HG02981 (cell line): ENCODE measurements at regions not wholly inside any gene's neighbourhood (a gene's known extent, or its start where the extent isn't known, plus 50 kb on each side); places are given as distances from the start of the nearest gene placed in this dataset.

ENCODE experiments used
- ATAC-seq: cut with Tn5 transposase; IDR thresholded peaks from one replicate; pipeline ENCODE4 v1.9.1; 2021; ENCODE audit warnings: mild to moderate bottlenecking, moderate library complexity; ENCODE audit not compliant: unreplicated experiment

DNA sequence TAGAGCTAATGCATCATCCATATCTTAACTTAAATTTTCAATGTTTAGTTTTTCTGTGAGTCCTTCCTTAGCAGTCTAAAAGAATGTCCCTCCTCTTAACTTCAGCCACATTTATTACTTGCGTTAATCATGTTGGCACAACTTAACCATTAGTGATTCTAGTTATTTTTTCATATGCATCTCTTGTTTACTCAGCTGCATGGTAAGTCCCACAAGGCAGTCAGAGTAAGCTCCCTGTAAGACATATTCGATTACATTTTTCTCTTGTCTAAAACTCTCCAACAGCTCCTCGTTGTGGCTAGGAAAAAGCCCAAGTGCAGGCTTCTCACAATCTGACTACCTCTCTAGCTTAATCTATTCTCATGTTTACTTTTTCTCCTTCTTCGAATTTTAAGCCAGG, 2045.3 kb upstream of the PIK3C3 start:
- no peak for ATAC-seq

GRCh38 chr18:39886136-39886535, 2068.9 kb upstream of the PIK3C3 start:
- ATAC-seq = no peak

DNA sequence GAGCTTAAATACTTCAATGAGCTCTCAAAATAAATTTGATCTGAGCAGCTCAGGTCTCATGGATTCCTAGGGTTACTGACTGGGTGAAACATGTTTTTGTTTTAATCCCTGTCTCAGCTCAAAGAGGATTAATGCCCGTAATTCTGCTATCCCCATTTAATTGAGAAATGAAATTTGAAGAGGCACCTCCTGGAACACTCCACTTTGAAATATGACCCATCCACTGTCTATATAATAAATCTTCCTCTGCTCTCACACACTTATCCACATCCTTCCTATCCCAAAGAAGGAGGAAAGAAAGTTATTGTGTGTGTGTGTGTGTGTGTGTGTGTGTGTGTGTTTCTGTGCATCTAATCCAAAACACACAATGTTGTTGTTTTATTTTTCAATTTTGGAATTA, 2082.4 kb upstream of the PIK3C3 start:
- ATAC-seq = no peak

DNA sequence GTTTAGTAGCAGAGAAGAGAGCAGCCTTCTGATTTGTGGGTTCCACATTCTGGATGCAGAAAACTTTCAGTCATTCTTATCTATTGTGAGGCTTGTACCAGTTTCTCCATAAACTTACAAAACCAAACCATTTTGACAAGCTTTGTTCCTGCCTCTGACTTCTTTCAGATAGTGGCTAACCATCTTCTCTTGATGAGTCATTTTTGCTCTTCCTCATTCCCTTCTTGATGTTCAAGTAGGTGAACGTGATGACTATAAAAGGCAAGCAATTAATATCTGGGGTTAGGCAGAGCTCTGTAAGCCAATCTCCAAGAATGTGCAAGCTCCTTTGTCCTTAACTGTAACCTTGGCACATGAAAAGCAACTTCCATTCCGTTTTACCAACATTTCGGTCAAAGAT, 2083.1 kb upstream of the PIK3C3 start:
- ATAC-seq = no peak

GRCh38 chr18:39870591-39870990, 2084.4 kb upstream of the PIK3C3 start:
- ATAC-seq = no peak

DNA sequence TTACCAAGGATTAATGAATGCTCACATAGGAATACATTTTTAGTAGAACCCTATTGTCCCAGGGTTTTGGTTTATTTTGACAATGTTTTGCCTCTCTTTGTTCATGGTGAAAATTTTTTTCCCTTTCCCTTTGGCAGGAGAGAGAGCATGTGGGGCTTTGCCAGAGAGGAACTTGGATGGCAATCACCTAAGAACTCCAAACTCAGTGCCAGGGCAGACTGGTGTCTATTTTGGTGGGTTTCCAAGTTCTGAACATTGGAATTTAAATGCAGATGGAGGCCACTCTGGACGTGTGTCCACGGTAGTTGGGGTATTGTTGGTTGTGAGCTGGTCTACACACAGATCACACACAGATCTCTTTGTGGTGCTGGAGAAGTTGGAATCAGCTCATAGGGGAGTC, 2091.1 kb upstream of the PIK3C3 start:
- ATAC-seq = no peak

DNA sequence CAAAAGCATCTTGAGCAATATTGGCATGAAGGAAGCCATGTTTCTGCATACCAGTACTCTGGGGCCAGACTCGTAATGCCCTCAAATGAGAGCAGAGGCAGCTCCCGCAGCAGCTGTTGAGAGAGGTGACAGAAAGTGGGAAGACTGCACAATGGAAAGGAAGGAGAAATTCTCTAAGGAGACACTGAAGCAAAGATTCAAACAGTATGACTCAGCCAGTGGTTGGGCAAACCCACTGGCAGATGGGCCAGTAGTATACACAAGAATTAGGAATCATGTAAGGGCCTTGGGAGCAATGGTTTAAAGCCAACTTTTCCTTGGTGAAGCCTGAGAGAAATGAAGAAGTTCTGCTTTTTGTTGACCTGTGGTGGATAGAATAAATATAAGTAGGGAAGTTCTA, 2092.7 kb upstream of the PIK3C3 start:
- no peak for ATAC-seq

- no peak for ATAC-seq
Measured at GRCh38 chr18:39854291-39854690, 2100.7 kb upstream of the PIK3C3 start.

GRCh38 chr18:39846265-39846664, 2108.8 kb upstream of the PIK3C3 start:
- ATAC-seq = no peak

DNA sequence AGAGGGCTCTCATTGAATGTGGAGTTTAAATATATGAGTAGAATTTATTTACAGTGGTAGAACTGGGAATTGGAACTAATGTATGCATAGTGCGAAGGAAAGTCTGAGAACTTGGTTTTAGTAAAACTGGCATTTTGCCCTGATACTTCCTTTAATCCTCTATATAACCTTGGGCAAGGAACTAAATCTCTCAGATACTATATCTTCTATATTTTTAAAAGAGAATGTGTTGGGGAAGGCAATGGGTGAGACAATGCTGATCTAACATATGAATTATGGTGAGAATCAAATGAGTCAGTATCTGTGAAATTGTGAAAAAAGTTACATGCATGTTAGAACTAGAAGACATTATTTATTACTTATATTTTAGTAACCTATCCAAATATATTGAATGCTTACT, 2109.4 kb upstream of the PIK3C3 start:
- no peak for ATAC-seq

DNA sequence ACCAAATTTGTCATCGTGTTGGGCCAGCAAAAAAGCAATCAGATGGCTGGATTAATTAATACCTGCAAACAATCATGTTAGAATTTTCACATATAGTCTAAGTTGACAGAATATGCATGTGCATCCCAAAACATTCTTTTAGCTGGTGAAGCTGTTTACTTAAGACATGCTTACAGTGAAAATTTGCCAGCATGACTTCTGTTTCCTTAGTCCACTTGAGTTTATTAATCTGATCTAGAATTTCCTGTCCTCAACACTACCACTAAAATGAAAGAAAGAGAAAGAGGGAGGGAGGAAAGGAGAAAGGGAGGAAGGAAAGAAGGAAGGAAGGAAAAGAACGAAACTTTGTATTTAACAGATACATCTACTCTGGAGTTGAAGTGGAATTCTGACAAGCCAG, 2109.9 kb upstream of the PIK3C3 start:
- ATAC-seq = no peak

- ATAC-seq = no peak
Measured at GRCh38 chr18:39843546-39843945, 2111.5 kb upstream of the PIK3C3 start.

- ATAC-seq = no peak
Measured at GRCh38 chr18:39842366-39842914, 2112.6 kb upstream of the PIK3C3 start.

DNA sequence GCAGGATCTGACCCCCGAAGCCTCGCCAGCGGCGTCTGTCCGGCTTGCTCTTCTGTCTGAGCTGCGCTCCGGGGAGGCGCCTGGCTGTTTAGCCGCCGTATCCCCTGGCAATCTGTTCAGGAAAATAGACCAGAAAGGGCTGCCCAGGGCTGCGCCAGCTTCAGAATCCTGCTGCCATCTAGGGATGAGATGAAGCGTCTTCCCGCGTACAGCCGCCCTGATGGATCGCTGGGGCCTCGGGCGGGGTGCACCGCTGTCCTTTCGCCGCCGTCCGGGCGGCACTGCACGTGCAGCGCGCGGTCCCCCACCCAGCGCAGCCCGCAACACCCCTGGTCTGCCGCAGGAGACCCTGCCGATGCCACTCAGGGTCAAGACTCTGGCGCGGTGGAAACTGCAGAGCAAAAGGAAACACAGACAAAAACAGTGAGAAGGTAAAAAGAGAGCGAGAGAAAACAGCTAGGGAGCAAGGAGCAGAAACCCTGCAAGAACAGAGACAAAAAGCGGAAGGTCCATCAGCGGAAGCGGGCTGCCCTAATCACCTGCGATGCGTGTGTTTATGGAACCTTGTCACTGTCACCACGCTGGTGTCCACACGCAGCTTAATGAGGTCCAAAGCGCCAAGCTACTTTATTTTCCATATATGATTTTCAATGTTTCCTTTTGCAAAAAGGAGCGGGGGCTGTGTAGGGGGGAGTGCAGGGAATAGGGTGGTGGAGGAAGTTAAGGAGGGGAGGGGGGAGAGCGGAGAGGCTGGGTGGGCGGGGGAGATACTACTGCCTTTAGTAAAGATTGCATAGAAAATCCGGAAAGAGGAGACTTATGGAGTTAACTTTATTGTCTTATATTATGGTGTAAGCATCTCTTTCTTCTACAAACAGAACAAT, 2113.3 kb upstream of the PIK3C3 start:
- no peak for ATAC-seq

DNA sequence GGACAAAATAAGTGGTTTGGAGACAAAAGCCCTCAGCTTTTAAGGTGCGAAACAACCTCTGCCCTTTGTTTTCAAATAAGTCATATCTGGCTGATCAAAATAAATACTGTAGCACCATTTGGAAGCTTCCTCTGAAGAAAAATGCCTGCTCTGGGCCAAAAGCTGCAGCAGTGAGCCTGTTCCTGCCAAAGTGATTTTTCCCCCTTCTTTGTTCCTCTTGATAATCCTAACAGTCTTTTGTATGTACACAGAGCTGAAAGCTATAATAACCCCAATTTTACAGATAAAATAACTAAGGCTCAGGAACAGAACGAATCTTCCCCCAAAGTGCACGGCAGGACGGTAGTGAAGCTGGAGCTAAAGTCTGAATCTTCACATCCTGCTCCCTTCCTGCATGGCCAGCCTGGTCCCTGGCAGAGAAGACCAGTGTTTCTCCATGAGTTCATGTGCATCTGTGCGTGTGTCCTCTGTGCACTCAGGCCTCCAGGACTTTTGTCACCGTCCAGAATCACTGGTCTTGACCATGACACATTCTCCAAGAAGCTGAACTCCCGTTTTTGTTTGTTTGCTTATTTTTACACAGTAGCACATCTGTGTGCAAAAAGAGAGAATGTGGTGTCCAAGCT, 2114.1 kb upstream of the PIK3C3 start:
- no peak for ATAC-seq

DNA sequence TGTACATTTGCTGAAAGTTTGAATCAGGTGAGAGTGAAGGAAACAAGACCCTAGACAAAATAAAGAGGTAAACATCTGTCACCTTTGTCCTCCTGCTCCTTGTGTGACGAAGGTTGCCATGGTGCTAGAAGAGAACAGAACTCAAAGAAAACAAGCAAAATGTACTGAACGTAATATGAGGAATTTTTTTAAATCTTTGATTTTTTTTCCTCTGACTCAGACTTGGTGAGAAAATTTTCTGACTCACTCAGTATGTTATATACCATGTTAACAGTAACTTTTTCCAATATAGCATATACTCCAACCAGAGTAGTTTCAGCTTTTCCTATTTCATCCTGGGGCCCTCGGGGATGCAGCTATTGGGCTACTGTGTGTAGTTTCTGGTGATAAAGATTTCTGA, 2114.6 kb upstream of the PIK3C3 start:
- no peak for ATAC-seq

- no peak for ATAC-seq
Measured at GRCh38 chr18:39839782-39840181, 2115.3 kb upstream of the PIK3C3 start.

DNA sequence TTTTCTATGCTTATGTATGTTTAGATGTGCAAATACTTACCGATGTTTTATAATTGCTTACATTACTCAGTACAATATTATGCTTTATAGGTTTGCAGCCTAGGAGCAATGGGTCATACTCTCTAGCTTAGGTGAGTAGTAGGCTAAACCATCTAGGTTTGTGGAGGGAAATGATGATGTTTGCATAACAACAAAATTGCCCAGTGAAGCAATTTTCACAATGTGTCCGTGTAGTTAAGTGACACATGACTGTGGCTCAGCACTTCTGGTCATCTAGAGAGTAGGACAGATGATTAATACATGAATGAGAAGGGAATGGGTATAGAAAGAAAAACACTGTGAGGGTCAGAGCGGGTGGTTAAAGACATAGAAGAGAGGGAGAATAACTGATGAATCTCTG, 2116.2 kb upstream of the PIK3C3 start:
- ATAC-seq = no peak

GRCh38 chr18:39835303-39836030, 2119.6 kb upstream of the PIK3C3 start:
- ATAC-seq = no peak

DNA sequence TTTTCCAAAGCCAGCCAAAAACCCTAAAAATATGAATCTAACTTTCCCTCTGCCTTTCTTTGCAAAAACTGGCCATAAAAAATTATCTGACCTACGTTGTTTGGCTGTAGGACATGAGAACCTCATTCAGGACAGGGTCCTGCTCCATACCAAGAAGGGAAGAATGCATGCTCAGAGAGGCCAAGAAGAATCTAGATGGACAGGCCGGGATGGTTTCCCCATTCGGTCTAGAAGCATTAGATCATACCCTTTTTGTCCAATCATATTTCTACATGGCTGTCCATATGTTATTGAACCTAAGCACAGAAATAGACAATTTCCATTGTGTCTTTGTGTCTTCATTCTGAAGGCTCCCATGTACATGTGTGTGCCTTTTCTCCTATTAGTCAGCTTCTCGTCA, 2120.4 kb upstream of the PIK3C3 start:
- no peak for ATAC-seq

DNA sequence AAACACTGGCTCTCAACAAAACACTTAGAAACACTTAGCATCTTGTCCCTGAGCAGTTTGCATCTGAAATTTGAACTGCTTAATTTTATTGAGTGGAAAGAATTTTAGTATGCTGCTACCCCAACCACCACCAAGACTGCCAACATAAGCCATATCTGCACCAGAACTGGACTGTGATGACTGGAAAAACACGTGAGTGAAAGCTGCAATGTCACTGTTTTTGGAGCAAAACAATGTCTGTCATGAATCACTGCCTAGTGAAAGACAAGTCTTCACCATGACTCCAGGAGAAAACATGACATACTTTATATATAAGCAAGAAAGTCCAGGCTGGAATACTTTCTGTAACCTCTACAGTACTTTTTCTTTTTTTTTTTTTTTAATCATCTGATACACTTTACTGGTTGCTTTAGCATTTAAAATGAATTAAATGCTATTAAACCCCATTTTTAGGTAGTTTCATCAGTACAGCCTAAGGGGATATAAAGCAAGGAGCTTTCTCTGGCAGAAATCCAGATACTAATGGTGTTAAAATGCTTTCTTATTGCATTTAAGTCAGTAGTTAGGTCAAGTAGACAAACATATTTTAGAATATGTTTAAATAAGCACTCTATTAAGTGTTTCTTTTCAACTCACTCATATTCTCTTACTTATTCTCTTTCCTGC, 2129.4 kb upstream of the PIK3C3 start:
- ATAC-seq = no peak
